ENCODE measurements at regions not wholly inside any gene's neighbourhood (a gene's known extent, or its start where the extent isn't known, plus 50 kb on each side); places are given as distances from the start of the nearest gene placed in this dataset.
A peak's percentile ranks its signal among the peaks of the same experiment; 100 is the strongest.

DNA sequence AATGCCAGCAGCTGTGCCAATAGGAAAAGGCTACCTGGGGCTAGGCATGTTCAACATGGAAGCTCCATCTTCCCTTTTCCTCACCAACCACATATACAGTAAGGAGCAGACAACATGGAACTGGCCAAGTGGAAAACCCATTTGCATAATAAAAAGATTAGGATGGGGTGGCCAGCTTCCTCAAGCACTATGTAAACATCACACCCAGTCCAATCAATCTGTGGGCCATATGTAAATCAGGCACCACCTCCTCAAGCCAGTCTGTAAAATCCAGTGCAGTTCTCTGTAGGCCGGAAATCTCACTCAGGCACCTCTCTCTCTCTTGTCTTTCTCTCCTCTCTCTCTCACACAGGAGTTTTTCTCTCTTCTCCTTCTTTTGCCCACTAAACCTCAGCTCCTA is 360.2 kb upstream of the GRIA1 start:
- no peak overlapping the region for H3K4me3 ChIP-seq (ENCODE audit: low read depth, low read length)
- TF ChIP-seq CTCF (IDR thresholded peaks at IDR 0.05; ENCODE audit: insufficient read depth, low read length) = no peak
- no peak for DNase-seq (ENCODE audit: low read depth)

- no peak overlapping the region for H3K4me3 ChIP-seq (ENCODE audit: low read depth, low read length)
- TF ChIP-seq CTCF (IDR thresholded peaks at IDR 0.05; ENCODE audit: insufficient read depth, low read length) = no peak
- no peak for DNase-seq (ENCODE audit: low read depth)
These were observed 355.1 kb upstream of the GRIA1 start for GRCh38 chr5:153135411-153135810.

- no peak for DNase-seq (ENCODE audit: low read depth)
- no peak overlapping the region for H3K4me3 ChIP-seq (ENCODE audit: low read depth, low read length)
- no peak for TF ChIP-seq CTCF (IDR thresholded peaks at IDR 0.05; ENCODE audit: insufficient read depth, low read length)
These were observed 353.4 kb upstream of the GRIA1 start for GRCh38 chr5:153136910-153137614.

DNA sequence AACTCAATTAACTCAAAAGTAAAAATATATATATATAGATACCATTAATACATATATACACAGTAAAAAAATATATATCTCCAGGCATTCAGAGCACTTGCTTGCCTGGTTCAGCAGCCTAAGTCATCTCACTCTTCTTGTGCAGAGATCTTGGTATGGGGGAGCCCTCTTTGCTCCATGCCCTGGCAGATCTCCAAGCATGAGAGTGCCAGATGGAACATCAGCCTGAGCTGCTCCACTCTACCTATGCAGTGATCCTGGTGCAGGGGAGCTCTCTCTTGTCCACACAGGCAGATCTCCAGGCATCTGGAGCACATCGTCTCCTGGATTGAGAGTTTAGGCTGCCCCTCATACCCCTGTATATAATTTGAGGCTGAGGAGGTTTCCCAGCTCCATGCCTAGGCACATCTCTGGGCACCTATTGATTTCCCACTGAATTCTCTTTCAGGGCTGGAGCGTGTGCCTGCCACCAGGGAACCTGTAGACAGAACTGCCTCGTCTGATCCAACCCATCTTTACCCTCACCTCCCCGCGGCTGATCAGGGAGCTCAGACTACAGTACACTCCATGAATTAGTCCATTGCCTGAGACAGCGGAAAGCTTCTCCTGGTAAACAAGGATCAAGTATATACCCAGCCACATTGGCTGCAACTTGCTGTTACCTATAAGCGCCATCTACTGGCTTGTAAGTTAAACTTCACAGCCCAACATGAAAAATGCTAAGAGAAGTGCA is 342.4 kb upstream of the GRIA1 start:
- peak; percentile 18 for DNase-seq (ENCODE audit: low read depth)
- H3K4me3 ChIP-seq (ENCODE audit: low read depth, low read length) = no peak overlapping the region
- peak; percentile 45 for TF ChIP-seq CTCF (IDR thresholded peaks at IDR 0.05; ENCODE audit: insufficient read depth, low read length)

- H3K4me3 ChIP-seq (ENCODE audit: low read depth, low read length) = no peak overlapping the region
- DNase-seq (ENCODE audit: low read depth) = no peak
- no peak for TF ChIP-seq CTCF (IDR thresholded peaks at IDR 0.05; ENCODE audit: insufficient read depth, low read length)
These were observed 341.9 kb upstream of the GRIA1 start for GRCh38 chr5:153148624-153148976.

GRCh38 chr5:153151558-153151957 is 338.9 kb upstream of the GRIA1 start:
- no peak for TF ChIP-seq CTCF (IDR thresholded peaks at IDR 0.05; ENCODE audit: insufficient read depth, low read length)
- H3K4me3 ChIP-seq (ENCODE audit: low read depth, low read length) = no peak overlapping the region
- no peak for DNase-seq (ENCODE audit: low read depth)
